NB4 (cell line): ENCODE measurements at regions not wholly inside any gene's neighbourhood (a gene's known extent, or its start where the extent isn't known, plus 50 kb on each side); places are given as distances from the start of the nearest gene placed in this dataset.

Experiments used
- MAX ChIP-seq: IDR thresholded peaks from 2 replicates; pipeline ENCODE4 v1.6.1; 2011; ENCODE audit warnings: low read depth, low read length
- POLR2A ChIP-seq: IDR thresholded peaks from 2 replicates; pipeline ENCODE4 v1.6.1; 2011; ENCODE audit warnings: mild to moderate bottlenecking; ENCODE audit not compliant: insufficient read length; ENCODE audit errors: extremely low read depth
- TF ChIP-seq, protein P1 (sequence below): IDR thresholded peaks from one replicate; pipeline ENCODE4 v1.5.1; 2012; ENCODE audit warnings: low read depth, low read length

DNA sequence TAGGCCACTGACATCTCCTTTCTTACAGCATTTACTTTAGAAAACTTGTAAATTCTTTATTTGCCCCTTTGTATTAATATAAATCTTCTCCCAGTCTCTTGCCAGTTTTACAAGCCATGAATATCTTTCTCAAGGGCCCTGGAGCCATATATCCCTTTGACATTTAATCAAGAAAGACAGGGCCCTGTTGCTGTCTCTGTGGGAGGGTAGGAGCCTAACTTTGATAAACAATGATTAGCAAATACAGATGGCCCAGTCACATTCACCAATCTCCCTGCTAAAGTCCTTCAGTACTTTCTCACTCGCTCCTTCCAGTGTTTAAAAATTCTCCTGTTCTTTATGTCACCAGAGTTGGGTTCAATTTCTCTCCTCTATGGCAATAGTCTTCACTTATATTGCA, 479.8 kb upstream of the USP15 start:
- TF ChIP-seq, protein P1, sequence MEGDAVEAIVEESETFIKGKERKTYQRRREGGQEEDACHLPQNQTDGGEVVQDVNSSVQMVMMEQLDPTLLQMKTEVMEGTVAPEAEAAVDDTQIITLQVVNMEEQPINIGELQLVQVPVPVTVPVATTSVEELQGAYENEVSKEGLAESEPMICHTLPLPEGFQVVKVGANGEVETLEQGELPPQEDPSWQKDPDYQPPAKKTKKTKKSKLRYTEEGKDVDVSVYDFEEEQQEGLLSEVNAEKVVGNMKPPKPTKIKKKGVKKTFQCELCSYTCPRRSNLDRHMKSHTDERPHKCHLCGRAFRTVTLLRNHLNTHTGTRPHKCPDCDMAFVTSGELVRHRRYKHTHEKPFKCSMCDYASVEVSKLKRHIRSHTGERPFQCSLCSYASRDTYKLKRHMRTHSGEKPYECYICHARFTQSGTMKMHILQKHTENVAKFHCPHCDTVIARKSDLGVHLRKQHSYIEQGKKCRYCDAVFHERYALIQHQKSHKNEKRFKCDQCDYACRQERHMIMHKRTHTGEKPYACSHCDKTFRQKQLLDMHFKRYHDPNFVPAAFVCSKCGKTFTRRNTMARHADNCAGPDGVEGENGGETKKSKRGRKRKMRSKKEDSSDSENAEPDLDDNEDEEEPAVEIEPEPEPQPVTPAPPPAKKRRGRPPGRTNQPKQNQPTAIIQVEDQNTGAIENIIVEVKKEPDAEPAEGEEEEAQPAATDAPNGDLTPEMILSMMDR = no peak
- TF ChIP-seq MAX (no peak), POLR2A (no peak)
